ENCODE measurements at regions not wholly inside any gene's neighbourhood (a gene's known extent, or its start where the extent isn't known, plus 50 kb on each side); places are given as distances from the start of the nearest gene placed in this dataset.

DNA sequence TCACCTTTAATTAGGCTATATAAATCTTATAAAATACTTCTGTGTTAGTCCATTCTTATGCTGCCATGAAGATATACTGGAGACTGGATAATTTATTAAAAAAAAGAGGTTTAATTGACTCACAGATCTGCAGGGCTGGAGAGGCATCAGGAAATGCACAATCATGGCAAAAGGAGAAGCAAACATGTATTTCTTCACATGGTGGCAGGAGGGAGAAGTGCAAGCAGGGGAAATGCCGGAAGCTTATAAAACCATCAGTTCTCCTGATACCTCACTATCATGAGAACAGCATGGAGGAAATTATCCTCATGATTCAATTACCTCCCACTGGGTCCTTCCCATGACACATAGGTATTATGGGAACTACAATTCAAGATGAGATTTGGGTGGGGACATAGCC, 504.4 kb downstream of the RIT2 start:
- DNase-seq (ENCODE audit: low read depth in 2 of 3, low spot score in 1 of 3), result no peak

GRCh38 chr18:42614619-42615293, 500.7 kb downstream of the RIT2 start:
- DNase-seq (ENCODE audit: low read depth in 2 of 3, low spot score in 1 of 3), result no peak

DNA sequence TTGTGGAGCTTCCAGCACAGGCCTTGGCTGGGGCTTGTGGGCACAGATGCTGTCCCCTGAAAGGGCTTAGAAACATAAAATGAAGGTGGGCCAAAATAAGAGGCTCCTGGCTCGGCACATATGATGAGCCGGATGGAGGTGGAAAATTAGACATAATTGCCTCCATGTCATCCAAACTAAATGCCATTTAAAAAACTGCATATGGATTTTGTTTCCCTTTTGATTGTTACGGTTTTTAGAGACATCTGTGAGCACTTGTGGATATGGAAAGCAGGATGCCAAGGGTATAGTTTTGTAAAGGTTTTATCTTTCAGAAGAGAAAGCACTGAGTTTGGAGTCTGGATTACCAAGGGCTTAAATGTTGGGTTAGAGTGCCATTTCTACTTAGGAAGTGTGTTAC, 498.3 kb downstream of the RIT2 start:
- DNase-seq (ENCODE audit: low read depth in 2 of 3, low spot score in 1 of 3), result no peak

DNA sequence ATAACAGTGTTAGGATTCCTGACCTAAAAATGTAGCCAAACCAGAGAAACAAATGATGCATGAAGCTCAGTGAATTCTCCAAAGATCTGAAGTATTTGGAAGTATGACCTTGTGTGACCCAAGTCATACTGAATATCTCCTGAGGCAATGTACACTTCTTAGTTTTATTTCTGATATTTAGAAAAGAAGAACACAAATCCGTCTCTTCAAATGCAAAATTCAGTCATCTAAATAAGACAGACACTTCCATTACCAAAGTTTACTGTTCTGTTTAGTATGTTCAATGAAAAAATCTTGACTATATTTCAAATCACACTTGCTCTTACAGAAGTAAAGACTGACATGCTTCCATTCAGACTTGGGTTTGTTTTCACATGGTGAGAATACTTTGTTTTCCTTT, 495.7 kb downstream of the RIT2 start:
- no peak for DNase-seq (ENCODE audit: low read depth in 2 of 3, low spot score in 1 of 3)

GRCh38 chr18:42620657-42621056, 494.8 kb downstream of the RIT2 start:
- DNase-seq (ENCODE audit: low read depth in 2 of 3, low spot score in 1 of 3), result no peak

- DNase-seq (ENCODE audit: low read depth in 2 of 3, low spot score in 1 of 3), result no peak
These were observed 491.6 kb downstream of the RIT2 start for GRCh38 chr18:42623935-42624334.

GRCh38 chr18:42632801-42633200, 482.7 kb downstream of the RIT2 start:
- DNase-seq (ENCODE audit: low read depth in 2 of 3, low spot score in 1 of 3), result no peak

GRCh38 chr18:42635378-42636048, 480.0 kb downstream of the RIT2 start:
- DNase-seq (ENCODE audit: low read depth in 2 of 3, low spot score in 1 of 3), result no peak

DNA sequence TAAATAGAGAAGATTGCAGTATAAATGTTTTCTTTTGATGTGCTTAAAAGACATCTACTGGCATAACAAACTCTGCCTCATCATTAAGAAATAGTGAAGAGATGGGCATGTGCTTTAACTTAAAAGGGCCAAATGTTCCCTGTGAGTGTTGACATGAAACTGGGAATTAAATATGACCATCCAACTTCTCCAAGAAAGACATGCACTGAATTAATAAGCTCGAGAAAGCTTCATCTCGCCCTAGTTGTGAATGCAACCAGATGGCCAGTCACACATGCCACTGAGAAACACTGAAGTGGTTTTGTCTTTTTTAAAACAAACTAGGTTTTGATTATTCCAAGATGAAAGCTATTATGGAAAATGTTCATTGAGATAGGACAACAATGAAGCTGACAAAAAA, 479.2 kb downstream of the RIT2 start:
- DNase-seq (ENCODE audit: low read depth in 2 of 3, low spot score in 1 of 3), result no peak

DNA sequence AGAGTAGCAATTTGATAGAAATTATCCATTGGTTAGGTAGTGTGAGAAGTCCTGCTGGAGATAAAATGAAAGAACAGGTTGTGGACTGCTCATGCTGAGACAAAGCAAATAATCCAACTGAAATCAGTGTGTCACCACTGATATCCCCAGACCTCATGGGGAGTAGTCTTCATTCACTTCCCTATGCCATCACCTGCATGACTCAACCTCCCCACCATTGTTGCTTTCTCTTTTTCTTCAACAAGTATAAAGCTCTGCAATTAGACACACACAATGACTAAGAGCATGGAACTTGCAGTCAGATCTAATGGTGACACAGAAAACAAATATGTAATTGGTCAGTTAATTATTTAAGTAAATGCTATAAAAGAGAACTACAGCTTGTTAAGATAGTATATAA, 475.3 kb downstream of the RIT2 start:
- DNase-seq (ENCODE audit: low read depth in 2 of 3, low spot score in 1 of 3), result no peak

DNA sequence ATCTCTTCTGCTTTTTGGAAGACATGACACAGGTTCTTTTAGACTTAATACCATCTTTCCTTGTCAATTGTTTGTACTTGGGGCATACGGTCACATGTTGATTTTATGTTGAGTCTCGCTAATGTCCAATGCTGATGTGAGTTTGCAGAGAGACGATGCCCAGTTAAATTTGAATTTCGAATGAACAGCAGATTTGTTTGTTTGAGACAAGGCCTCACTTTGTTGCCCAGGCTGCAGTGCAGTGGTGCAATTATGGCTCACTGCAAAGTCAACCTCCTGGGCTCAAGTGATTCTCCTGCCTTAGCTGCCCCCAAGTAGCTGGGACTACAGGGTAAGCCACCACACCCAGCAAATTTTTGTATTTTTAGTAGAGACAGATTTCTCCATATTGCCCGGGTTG, 473.5 kb downstream of the RIT2 start:
- DNase-seq (ENCODE audit: low read depth in 2 of 3, low spot score in 1 of 3), result no peak

- DNase-seq (ENCODE audit: low read depth in 2 of 3, low spot score in 1 of 3), result no peak
These were observed 470.8 kb downstream of the RIT2 start for GRCh38 chr18:42644729-42645131.

GRCh38 chr18:42649331-42650035, 466.0 kb downstream of the RIT2 start:
- no peak for DNase-seq (ENCODE audit: low read depth in 2 of 3, low spot score in 1 of 3)

- no peak for DNase-seq (ENCODE audit: low read depth in 2 of 3, low spot score in 1 of 3)
These were observed 460.9 kb downstream of the RIT2 start for GRCh38 chr18:42654556-42654955.

GRCh38 chr18:42657551-42657950, 457.9 kb downstream of the RIT2 start:
- DNase-seq (ENCODE audit: low read depth in 2 of 3, low spot score in 1 of 3), result no peak

DNA sequence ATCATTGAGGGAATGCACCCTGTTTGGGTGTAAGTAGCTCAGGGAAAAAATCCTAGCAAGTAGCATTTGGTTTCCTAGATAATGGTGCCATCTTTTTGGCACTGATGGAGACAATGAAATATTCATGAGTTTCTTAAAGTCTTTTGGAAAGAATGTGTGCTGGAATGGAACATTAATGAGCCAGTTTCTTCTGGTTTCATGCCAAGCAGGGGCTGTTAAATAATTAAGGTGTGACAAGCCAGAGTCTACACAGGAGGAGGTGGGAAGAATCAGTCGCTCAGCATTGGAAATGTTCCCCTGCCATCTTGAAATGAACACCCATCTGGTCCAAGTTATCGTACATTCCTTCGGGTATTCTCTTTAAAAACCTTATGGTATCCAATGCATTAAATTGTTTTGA, 457.3 kb downstream of the RIT2 start:
- DNase-seq (ENCODE audit: low read depth in 2 of 3, low spot score in 1 of 3), result no peak

GRCh38 chr18:42659187-42659586, 456.3 kb downstream of the RIT2 start:
- no peak for DNase-seq (ENCODE audit: low read depth in 2 of 3, low spot score in 1 of 3)

- DNase-seq (ENCODE audit: low read depth in 2 of 3, low spot score in 1 of 3), result no peak
These were observed 444.6 kb downstream of the RIT2 start for GRCh38 chr18:42670860-42671259.

GRCh38 chr18:42675810-42676209, 439.7 kb downstream of the RIT2 start:
- DNase-seq (ENCODE audit: low read depth in 2 of 3, low spot score in 1 of 3), result no peak

DNA sequence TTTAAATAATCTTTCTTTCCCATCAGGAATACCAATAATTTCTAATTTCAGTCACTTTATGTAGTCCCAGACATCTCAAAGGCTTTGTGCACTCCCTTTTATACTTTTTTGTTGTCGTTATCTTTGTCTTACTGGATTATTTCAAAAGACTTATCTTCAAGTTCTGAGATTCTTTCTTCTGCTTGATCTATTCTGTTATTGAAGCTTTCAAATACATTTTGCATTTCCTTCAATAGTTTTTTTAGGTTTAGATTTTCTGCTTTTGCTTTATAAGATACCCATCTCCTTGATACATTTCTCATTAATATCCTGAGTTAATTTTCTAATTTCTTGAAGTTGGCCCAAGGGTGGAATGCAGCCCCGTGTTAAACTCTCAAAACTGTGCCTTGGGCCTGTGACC, 432.4 kb downstream of the RIT2 start:
- no peak for DNase-seq (ENCODE audit: low read depth in 2 of 3, low spot score in 1 of 3)

- no peak for DNase-seq (ENCODE audit: low read depth in 2 of 3, low spot score in 1 of 3)
These were observed 426.2 kb downstream of the RIT2 start for GRCh38 chr18:42689310-42689709.

Data from stimulated activated CD4-positive, alpha-beta T cell treated with anti-CD3 and anti-CD28 coated beads, Interleukin-12 subunit alpha, Interleukin-12 subunit beta, amount 100 ng/mL, for 48 hours (primary cell).